ENCODE measurements at regions not wholly inside any gene's neighbourhood (a gene's known extent, or its start where the extent isn't known, plus 50 kb on each side); places are given as distances from the start of the nearest gene placed in this dataset.

DNA sequence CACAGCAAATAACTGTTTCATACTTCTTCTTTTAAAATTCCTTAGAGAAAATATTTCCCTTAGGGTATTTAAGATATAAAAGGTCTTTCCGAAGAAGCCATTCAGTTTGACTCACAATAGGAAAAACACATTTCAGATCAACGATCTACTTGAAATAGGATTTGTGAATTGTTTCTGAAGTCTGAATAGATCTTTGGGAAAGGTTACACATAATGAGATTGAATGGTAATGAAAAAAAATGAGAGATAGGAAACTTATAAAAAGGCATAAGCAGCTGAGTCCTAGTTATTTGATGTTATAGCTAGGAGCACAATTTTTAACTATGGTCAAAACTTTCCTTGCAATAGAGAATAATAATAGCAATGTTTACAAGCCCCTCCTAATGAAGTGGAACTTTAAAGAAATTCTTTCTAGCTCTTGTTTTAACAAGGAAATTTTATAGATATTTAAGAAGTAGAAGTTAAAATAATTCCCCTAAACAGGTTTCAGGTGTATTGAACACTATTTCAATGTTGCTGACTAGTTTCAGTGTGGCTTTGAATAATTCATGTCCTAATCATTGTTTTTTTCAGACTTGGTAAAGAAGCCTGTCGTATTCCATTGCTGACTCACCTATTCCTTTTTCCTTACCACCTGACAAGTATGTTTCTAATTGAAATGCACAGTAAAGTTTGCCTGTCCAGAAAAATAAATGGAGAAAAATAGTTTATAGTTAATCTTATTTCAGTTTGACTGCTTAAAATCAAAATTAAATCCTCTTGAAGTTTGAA, 89.1 kb downstream of the PCDH18 start:
- H3K79me2 ChIP-seq (ENCODE audit: insufficient read depth, low read length) = no peaks in the 10 kb centered on the region
- H3K9me2 ChIP-seq (replicated peaks; ENCODE audit: insufficient read depth, low read length) = no peaks in the 10 kb centered on the region
- TF ChIP-seq EZH2phosphoT487 (conservative IDR thresholded peaks at IDR 0.05; ENCODE audit: low read length) = no peak
- TF ChIP-seq, protein P1, sequence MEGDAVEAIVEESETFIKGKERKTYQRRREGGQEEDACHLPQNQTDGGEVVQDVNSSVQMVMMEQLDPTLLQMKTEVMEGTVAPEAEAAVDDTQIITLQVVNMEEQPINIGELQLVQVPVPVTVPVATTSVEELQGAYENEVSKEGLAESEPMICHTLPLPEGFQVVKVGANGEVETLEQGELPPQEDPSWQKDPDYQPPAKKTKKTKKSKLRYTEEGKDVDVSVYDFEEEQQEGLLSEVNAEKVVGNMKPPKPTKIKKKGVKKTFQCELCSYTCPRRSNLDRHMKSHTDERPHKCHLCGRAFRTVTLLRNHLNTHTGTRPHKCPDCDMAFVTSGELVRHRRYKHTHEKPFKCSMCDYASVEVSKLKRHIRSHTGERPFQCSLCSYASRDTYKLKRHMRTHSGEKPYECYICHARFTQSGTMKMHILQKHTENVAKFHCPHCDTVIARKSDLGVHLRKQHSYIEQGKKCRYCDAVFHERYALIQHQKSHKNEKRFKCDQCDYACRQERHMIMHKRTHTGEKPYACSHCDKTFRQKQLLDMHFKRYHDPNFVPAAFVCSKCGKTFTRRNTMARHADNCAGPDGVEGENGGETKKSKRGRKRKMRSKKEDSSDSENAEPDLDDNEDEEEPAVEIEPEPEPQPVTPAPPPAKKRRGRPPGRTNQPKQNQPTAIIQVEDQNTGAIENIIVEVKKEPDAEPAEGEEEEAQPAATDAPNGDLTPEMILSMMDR (IDR thresholded peaks at IDR 0.05; ENCODE audit: insufficient read depth, low read length, poor library complexity, severe bottlenecking) = no peak
- no peak overlapping the region for H3K9ac ChIP-seq (ENCODE audit: low read length)
- H3K9me3 ChIP-seq (ENCODE audit: insufficient read depth, low read length) = no peaks in the 10 kb centered on the region
- no peaks in the 10 kb centered on the region for H4K20me1 ChIP-seq (ENCODE audit: low read depth, low read length)
- no peaks in the 10 kb centered on the region for H3K27me3 ChIP-seq (ENCODE audit: low read length)
- no peaks in the 10 kb centered on the region for H3F3A ChIP-seq (ENCODE audit: insufficient read depth)
- H3K4me2 ChIP-seq (ENCODE audit: low read depth, low read length, poor library complexity, severe bottlenecking) = no peak overlapping the region
- no peaks in the 10 kb centered on the region for H3K36me3 ChIP-seq (ENCODE audit: low read length)
- no peak overlapping the region for H2AFZ ChIP-seq (ENCODE audit: low read depth, low read length, severe bottlenecking)
- no peak overlapping the region for H3K4me3 ChIP-seq (ENCODE audit: insufficient read depth, low read length, poor library complexity, severe bottlenecking)
- no peak overlapping the region for H3K27ac ChIP-seq (ENCODE audit: low read depth, low read length)

DNA sequence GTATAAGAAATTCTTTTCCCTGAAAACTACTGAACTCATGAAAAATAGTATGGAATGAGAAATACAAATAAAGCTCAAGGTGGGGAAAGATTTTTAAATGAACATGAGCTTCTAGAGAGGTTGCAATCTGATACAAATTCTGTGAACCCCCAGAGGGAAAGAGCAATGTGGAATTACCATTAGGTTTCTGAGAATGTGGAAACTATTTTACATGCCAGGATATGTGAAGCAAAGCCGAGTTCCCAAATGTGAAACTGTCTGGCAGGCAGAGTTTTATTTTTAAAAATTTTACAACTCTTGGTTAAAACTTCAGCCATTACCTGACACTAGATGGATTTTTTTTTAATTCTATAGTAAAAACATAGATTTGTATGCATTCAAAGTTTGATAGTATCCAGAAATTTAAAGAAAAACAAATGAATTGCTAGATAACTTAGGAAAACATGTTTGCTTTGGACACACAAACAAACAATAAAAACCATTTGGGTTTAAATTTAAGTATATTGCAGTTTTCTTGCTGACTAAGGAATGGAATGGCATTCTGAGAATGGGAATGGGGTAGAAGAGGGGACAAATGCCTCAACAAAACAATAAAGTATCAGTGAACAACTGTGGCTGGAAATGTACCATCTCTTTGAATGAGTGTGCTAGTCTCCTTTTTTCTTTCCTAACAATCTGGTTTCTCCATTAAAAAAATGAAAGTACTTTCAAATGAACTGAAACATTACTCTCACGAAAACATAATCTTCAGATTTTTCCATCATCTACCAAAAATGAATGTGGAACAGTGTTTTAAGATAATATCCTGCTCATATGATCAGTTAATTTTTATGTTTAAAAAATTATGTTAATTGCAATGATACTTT, 99.6 kb downstream of the PCDH18 start:
- Histone ChIP-seq H3K9me2 (replicated peaks; ENCODE audit: insufficient read depth, low read length) (no peaks in the 10 kb centered on the region), H4K20me1 (ENCODE audit: low read depth, low read length) (no peaks in the 10 kb centered on the region), H3K4me2 (ENCODE audit: low read depth, low read length, poor library complexity, severe bottlenecking) (no peak overlapping the region), H3K9ac (ENCODE audit: low read length) (no peak overlapping the region), H3K9me3 (ENCODE audit: insufficient read depth, low read length) (no peaks in the 10 kb centered on the region), H3K27ac (ENCODE audit: low read depth, low read length) (no peak overlapping the region), H2AFZ (ENCODE audit: low read depth, low read length, severe bottlenecking) (no peak overlapping the region), H3K79me2 (ENCODE audit: insufficient read depth, low read length) (no peaks in the 10 kb centered on the region), H3K4me3 (ENCODE audit: insufficient read depth, low read length, poor library complexity, severe bottlenecking) (no peak overlapping the region), H3K36me3 (ENCODE audit: low read length) (no peaks in the 10 kb centered on the region), H3F3A (ENCODE audit: insufficient read depth) (no peaks in the 10 kb centered on the region), H3K27me3 (ENCODE audit: low read length) (no peaks in the 10 kb centered on the region)
- no peak for TF ChIP-seq EZH2phosphoT487 (conservative IDR thresholded peaks at IDR 0.05; ENCODE audit: low read length)
- TF ChIP-seq, protein P1 (IDR thresholded peaks at IDR 0.05; ENCODE audit: insufficient read depth, low read length, poor library complexity, severe bottlenecking) = no peak

DNA sequence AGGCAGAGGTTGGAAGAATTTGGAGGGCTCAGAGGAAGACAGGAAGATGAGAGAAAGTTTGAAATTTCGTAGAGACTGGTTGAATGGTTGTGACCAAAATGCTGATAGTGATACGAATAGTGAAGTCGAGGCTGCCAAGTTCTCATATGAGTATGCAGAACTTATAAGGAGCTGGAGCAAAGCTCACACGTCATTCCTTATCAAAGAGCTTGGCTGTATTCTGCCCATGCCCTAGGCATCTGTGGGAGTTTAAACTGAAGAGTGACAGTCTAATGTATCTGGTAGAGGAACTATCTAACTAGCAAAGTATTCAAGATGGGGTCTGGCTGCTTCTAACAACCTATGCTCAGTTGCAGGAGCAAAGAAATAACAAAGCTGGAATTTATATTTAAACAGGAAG, 102.1 kb downstream of the PCDH18 start:
- no peaks in the 10 kb centered on the region for H3F3A ChIP-seq (ENCODE audit: insufficient read depth)
- no peaks in the 10 kb centered on the region for H3K79me2 ChIP-seq (ENCODE audit: insufficient read depth, low read length)
- H3K4me3 ChIP-seq (ENCODE audit: insufficient read depth, low read length, poor library complexity, severe bottlenecking) = no peak overlapping the region
- no peak overlapping the region for H2AFZ ChIP-seq (ENCODE audit: low read depth, low read length, severe bottlenecking)
- H3K9ac ChIP-seq (ENCODE audit: low read length) = no peak overlapping the region
- H3K36me3 ChIP-seq (ENCODE audit: low read length) = no peaks in the 10 kb centered on the region
- TF ChIP-seq EZH2phosphoT487 (conservative IDR thresholded peaks at IDR 0.05; ENCODE audit: low read length) = no peak
- TF ChIP-seq, protein P1 (IDR thresholded peaks at IDR 0.05; ENCODE audit: insufficient read depth, low read length, poor library complexity, severe bottlenecking) = no peak
- H3K9me2 ChIP-seq (replicated peaks; ENCODE audit: insufficient read depth, low read length) = no peaks in the 10 kb centered on the region
- H3K27ac ChIP-seq (ENCODE audit: low read depth, low read length) = no peak overlapping the region
- H3K4me2 ChIP-seq (ENCODE audit: low read depth, low read length, poor library complexity, severe bottlenecking) = no peak overlapping the region
- no peaks in the 10 kb centered on the region for H4K20me1 ChIP-seq (ENCODE audit: low read depth, low read length)
- no peaks in the 10 kb centered on the region for H3K9me3 ChIP-seq (ENCODE audit: insufficient read depth, low read length)
- no peaks in the 10 kb centered on the region for H3K27me3 ChIP-seq (ENCODE audit: low read length)

Measured in SU-DHL-6 (cell line).